Hepatocyte (in vitro differentiated cells): ENCODE measurements at regions not wholly inside any gene's neighbourhood (a gene's known extent, or its start where the extent isn't known, plus 50 kb on each side); places are given as distances from the start of the nearest gene placed in this dataset.

Source experiments
- EZH2 ChIP-seq: fragments of 200-600 bp; sonication (generic); IDR thresholded peaks from 2 replicates; pipeline ENCODE4 v1.6.1; 2016; ENCODE audit warnings: antibody characterized with exemption, mild to moderate bottlenecking, borderline replicate concordance
- TF ChIP-seq, protein P1 (sequence below): fragments of 200-600 bp; sonication (generic); IDR thresholded peaks from 2 replicates; pipeline ENCODE4 v1.5.1; 2016; ENCODE audit warnings: antibody characterized with exemption, mild to moderate bottlenecking; ENCODE audit not compliant: poor library complexity

DNA sequence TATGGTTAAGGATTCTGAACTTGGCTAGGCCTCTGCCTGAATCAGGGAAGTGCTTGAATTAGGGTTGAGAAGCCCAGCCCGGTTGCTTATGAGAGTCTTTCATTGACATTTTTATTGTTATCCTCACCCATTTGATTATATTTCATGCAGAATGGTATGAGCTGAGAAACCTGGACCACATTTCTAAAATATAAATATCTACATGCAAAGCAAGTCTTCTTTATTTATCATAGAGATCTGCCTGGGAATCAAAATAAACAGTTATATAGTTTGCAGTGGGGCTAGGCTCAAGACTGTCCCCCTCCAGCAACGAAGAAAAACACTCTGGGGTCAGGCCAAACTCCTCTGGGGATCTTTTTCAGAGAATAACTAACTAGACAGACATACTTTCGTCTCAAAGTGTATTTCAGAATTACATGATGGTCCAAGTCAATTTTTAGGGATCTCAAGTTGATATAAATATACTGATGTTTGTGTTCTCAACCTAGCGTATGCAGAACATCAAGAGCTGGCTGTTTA lies 675.4 kb upstream of the NR2F2 start:
- TF ChIP-seq, protein P1, sequence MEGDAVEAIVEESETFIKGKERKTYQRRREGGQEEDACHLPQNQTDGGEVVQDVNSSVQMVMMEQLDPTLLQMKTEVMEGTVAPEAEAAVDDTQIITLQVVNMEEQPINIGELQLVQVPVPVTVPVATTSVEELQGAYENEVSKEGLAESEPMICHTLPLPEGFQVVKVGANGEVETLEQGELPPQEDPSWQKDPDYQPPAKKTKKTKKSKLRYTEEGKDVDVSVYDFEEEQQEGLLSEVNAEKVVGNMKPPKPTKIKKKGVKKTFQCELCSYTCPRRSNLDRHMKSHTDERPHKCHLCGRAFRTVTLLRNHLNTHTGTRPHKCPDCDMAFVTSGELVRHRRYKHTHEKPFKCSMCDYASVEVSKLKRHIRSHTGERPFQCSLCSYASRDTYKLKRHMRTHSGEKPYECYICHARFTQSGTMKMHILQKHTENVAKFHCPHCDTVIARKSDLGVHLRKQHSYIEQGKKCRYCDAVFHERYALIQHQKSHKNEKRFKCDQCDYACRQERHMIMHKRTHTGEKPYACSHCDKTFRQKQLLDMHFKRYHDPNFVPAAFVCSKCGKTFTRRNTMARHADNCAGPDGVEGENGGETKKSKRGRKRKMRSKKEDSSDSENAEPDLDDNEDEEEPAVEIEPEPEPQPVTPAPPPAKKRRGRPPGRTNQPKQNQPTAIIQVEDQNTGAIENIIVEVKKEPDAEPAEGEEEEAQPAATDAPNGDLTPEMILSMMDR: no peak
- TF ChIP-seq EZH2: no peak
